ENCODE measurements at regions not wholly inside any gene's neighbourhood (a gene's known extent, or its start where the extent isn't known, plus 50 kb on each side); places are given as distances from the start of the nearest gene placed in this dataset.

DNA sequence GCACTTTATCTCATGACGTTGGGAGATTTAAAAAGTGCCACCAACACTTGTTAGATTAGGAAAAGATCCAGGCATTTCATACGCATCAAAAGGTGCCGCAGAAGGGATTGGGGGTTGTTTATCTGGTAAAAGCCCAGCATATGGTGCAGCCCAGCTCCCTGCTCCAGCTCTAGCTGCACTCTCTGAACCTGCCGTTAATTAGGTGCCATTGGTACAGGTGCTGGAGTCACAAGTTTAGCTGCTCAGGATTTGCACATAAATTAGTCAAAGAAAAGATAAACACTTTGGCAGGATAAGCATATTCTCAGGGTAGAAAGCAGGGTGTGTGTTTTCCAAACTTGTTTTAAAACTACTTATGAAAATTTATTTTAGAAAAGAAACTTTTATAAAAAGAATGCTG lies 932.6 kb upstream of the TMEM132C start:
- Histone ChIP-seq H3K9ac (ENCODE audit: low read length in 3 of 3) (no peak overlapping the region), H3K9me3 (ENCODE audit: control insufficient read depth in 2 of 3, insufficient read depth in 1 of 3, low read length in 3 of 3) (no peaks in the 10 kb centered on the region), H3K27me3 (ENCODE audit: control insufficient read depth, insufficient read depth, low read length) (no peaks in the 10 kb centered on the region), H3K27ac (ENCODE audit: low read depth in 2 of 2, low read length in 2 of 2) (no peak overlapping the region), H3K36me3 (ENCODE audit: control insufficient read depth in 2 of 3, insufficient read depth in 3 of 3, low read length in 3 of 3) (no peaks in the 10 kb centered on the region), H3K4me3 (ENCODE audit: low read length in 3 of 3) (no peak overlapping the region), H3K4me1 (ENCODE audit: control insufficient read depth in 2 of 3, insufficient read depth in 2 of 3, low read depth in 1 of 3, low read length in 3 of 3) (no peaks in the 10 kb centered on the region)
- intact Hi-C loops (cut with DNase I) = no loop called here
- FAIRE-seq (no peak), DNase-seq (no peak)
- TF ChIP-seq, protein P1, sequence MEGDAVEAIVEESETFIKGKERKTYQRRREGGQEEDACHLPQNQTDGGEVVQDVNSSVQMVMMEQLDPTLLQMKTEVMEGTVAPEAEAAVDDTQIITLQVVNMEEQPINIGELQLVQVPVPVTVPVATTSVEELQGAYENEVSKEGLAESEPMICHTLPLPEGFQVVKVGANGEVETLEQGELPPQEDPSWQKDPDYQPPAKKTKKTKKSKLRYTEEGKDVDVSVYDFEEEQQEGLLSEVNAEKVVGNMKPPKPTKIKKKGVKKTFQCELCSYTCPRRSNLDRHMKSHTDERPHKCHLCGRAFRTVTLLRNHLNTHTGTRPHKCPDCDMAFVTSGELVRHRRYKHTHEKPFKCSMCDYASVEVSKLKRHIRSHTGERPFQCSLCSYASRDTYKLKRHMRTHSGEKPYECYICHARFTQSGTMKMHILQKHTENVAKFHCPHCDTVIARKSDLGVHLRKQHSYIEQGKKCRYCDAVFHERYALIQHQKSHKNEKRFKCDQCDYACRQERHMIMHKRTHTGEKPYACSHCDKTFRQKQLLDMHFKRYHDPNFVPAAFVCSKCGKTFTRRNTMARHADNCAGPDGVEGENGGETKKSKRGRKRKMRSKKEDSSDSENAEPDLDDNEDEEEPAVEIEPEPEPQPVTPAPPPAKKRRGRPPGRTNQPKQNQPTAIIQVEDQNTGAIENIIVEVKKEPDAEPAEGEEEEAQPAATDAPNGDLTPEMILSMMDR (IDR thresholded peaks at IDR 0.05; ENCODE audit: borderline replicate concordance, extremely low read depth, insufficient read depth) = no peak

DNA sequence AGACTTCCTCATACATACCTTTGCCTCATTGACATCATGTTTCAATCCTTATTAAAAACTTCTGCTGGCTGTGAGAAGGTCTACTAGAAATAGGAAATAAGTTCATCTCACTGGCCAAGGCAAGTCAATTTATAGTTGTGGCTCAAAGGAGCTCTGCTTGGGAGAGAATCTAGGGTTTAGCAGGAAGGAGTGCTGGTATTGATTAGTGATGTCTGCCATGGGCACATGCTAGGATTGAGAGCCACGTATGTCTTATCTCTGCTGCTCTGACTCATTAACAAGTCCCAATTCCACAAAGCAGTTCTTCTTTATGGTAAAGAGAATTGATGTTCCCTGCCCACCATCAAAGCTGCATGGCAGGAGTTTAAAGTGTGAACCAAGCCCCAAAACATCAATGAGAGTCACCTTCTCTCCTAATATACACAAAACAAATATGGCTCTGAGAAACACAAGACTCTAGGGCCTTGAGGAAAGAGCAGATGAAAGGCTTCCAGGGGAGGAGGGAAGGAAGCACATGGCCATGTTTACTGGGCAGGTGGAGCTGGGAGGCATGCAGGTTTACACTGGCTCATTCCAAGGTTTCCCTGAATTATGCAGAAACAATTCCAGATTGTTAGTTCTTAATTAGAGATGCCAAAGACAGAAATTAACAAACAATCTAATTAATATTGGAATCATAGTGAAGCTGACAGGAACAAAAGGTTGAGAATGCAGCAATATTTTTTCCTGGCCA lies 931.9 kb upstream of the TMEM132C start:
- Histone ChIP-seq H3K4me3 (ENCODE audit: low read length in 3 of 3) (no peak overlapping the region), H3K9ac (ENCODE audit: low read length in 3 of 3) (no peak overlapping the region), H3K27me3 (ENCODE audit: control insufficient read depth, insufficient read depth, low read length) (no peaks in the 10 kb centered on the region), H3K4me1 (ENCODE audit: control insufficient read depth in 2 of 3, insufficient read depth in 2 of 3, low read depth in 1 of 3, low read length in 3 of 3) (no peaks in the 10 kb centered on the region), H3K36me3 (ENCODE audit: control insufficient read depth in 2 of 3, insufficient read depth in 3 of 3, low read length in 3 of 3) (no peaks in the 10 kb centered on the region), H3K27ac (ENCODE audit: low read depth in 2 of 2, low read length in 2 of 2) (no peak overlapping the region), H3K9me3 (ENCODE audit: control insufficient read depth in 2 of 3, insufficient read depth in 1 of 3, low read length in 3 of 3) (no peaks in the 10 kb centered on the region)
- TF ChIP-seq, protein P1 (IDR thresholded peaks at IDR 0.05; ENCODE audit: borderline replicate concordance, extremely low read depth, insufficient read depth) = no peak
- intact Hi-C loops (cut with DNase I) = no loop called here
- FAIRE-seq (no peak), DNase-seq (no peak)

DNA sequence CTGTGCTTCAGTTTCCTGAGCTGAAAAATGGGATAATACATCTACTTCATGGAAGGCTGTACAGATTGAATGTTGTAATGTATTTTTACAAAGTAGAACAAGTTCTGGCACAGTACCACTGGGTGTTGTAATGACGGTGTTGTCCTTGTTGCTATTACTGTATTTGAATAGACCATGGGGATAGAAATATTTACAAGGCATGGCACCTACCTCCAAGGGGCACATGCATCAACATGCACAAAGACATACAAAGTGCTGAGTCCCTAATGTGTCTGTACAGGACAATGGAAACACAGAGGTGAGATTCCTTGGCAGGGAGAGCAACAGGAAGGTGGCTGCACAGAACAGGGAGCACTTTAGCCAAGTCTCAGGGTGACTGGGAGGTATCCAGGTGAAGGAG lies 930.6 kb upstream of the TMEM132C start:
- Histone ChIP-seq H3K9ac (ENCODE audit: low read length in 3 of 3) (no peak overlapping the region), H3K27me3 (ENCODE audit: control insufficient read depth, insufficient read depth, low read length) (no peaks in the 10 kb centered on the region), H3K36me3 (ENCODE audit: control insufficient read depth in 2 of 3, insufficient read depth in 3 of 3, low read length in 3 of 3) (no peaks in the 10 kb centered on the region), H3K27ac (ENCODE audit: low read depth in 2 of 2, low read length in 2 of 2) (no peak overlapping the region), H3K9me3 (ENCODE audit: control insufficient read depth in 2 of 3, insufficient read depth in 1 of 3, low read length in 3 of 3) (no peaks in the 10 kb centered on the region), H3K4me1 (ENCODE audit: control insufficient read depth in 2 of 3, insufficient read depth in 2 of 3, low read depth in 1 of 3, low read length in 3 of 3) (no peaks in the 10 kb centered on the region), H3K4me3 (ENCODE audit: low read length in 3 of 3) (no peak overlapping the region)
- FAIRE-seq (no peak), DNase-seq (no peak)
- TF ChIP-seq, protein P1 (IDR thresholded peaks at IDR 0.05; ENCODE audit: borderline replicate concordance, extremely low read depth, insufficient read depth) = no peak
- intact Hi-C loops (cut with DNase I) = no loop called here

DNA sequence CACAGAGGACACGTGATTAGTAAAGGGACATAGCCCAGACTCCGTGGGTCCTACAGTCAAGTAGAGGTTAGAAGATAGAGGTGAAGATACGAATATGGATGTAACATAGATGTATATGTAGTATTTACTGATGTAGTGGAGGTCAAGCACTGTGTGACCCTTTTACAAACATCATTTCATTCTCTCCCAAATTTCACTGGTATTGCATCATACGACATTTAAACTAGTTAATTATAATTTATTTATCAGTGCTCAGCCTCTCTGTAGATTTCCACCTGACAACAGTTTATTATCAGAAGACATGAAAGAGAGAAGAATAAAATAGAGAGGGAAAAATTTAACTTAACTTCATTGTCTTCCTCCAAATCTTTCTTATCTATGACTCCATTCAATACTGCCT lies 927.9 kb upstream of the TMEM132C start:
- Histone ChIP-seq H3K4me1 (ENCODE audit: control insufficient read depth in 2 of 3, insufficient read depth in 2 of 3, low read depth in 1 of 3, low read length in 3 of 3) (no peaks in the 10 kb centered on the region), H3K27ac (ENCODE audit: low read depth in 2 of 2, low read length in 2 of 2) (no peak overlapping the region), H3K4me3 (ENCODE audit: low read length in 3 of 3) (no peak overlapping the region), H3K36me3 (ENCODE audit: control insufficient read depth in 2 of 3, insufficient read depth in 3 of 3, low read length in 3 of 3) (no peaks in the 10 kb centered on the region), H3K9me3 (ENCODE audit: control insufficient read depth in 2 of 3, insufficient read depth in 1 of 3, low read length in 3 of 3) (no peaks in the 10 kb centered on the region), H3K27me3 (ENCODE audit: control insufficient read depth, insufficient read depth, low read length) (no peaks in the 10 kb centered on the region), H3K9ac (ENCODE audit: low read length in 3 of 3) (no peak overlapping the region)
- FAIRE-seq = no peak
- intact Hi-C loops (cut with DNase I) = no loop called here
- TF ChIP-seq, protein P1 (IDR thresholded peaks at IDR 0.05; ENCODE audit: borderline replicate concordance, extremely low read depth, insufficient read depth) = no peak
- no peak for DNase-seq
